ENCODE measurements at regions not wholly inside any gene's neighbourhood (a gene's known extent, or its start where the extent isn't known, plus 50 kb on each side); places are given as distances from the start of the nearest gene placed in this dataset.

DNA sequence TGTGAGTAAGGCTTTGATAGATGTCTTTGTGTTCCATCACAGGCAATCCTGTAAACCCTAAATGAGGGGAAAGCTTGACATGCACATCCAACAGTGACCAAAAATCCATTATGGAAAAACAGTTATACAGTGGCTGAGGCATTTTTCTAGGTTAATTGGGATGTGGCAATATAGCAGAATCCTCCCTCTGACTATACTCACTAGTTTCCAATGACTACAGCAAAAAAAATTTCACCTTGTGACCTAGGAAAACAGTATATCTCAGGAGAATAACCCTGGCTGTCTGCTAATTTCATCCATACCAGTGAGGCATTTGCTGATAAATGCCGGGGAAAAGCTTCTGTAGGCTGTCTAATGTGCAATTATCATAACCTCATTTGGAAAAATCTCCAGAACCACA is 49.9 kb upstream of the SNCAIP start:
- intact Hi-C loops (cut with DNase I, micrococcal nuclease) = no loop called here
- Histone ChIP-seq H3K4me1 (ENCODE audit: low read depth) (no peaks in the 10 kb centered on the region), H3K9me3 (peaks cover 5% of the 10 kb centered on the region), H3K4me3 (no peak overlapping the region), H3K36me3 (ENCODE audit: low read depth) (no peaks in the 10 kb centered on the region)
- TF ChIP-seq, protein P1, sequence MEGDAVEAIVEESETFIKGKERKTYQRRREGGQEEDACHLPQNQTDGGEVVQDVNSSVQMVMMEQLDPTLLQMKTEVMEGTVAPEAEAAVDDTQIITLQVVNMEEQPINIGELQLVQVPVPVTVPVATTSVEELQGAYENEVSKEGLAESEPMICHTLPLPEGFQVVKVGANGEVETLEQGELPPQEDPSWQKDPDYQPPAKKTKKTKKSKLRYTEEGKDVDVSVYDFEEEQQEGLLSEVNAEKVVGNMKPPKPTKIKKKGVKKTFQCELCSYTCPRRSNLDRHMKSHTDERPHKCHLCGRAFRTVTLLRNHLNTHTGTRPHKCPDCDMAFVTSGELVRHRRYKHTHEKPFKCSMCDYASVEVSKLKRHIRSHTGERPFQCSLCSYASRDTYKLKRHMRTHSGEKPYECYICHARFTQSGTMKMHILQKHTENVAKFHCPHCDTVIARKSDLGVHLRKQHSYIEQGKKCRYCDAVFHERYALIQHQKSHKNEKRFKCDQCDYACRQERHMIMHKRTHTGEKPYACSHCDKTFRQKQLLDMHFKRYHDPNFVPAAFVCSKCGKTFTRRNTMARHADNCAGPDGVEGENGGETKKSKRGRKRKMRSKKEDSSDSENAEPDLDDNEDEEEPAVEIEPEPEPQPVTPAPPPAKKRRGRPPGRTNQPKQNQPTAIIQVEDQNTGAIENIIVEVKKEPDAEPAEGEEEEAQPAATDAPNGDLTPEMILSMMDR (IDR thresholded peaks at IDR 0.05) = no peak
- DNase-seq (no peak), ATAC-seq (no peak)
